NCI-H1436 (cell line): ENCODE measurements at regions not wholly inside any gene's neighbourhood (a gene's known extent, or its start where the extent isn't known, plus 50 kb on each side); places are given as distances from the start of the nearest gene placed in this dataset.

ENCODE experiments used
- DNase-seq: peaks from one replicate; lab custom pipeline; 2025; lab: John Stamatoyannopoulos, UW

DNA sequence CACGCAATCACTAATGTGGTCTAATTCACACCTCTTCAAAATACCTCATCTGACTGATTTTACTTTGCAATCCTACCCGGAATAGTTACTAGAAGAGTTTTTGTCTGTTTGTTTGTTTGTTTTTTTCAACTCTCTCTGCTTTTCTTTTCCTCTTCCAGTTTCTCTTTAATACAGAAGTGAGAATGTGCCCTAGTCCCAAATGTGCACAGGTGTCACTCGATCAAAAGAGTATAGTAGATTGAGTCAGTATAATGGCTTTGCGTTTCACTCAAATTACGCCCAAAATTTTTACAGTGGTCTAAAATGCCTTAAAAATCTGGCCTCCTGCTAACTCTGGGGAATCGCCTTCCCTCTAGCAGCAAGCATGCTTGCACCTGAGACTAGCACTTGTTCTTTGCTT lies 1536.8 kb downstream of the KCNT2 start:
- DNase-seq = no peak

DNA sequence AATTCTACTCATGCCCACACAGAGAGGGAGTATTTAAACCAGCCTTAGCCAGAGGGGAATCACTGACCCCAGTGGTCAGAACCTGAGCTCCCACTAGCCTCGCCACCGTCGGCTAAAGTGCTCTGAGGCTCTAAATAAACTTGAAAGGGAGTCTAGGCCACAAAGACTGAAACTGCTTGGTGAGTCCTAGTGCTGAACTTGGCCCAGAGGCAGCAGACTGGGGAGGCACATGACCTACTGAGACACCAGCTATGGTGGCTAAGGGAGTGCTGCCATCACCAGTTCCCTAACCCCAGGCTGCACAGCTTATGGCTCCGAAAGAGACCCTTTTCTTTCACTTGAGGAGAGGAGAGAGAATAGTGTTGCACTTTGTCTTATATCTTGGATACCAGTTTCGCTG lies 1542.8 kb downstream of the KCNT2 start:
- DNase-seq = no peak

- DNase-seq = no peak
Observed at GRCh38 chr1:195064358-195064757, 1543.9 kb downstream of the KCNT2 start.

GRCh38 chr1:195054217-195054687 lies 1554.0 kb downstream of the KCNT2 start:
- no peak for DNase-seq

- DNase-seq = no peak
Observed at GRCh38 chr1:195053478-195053877, 1554.8 kb downstream of the KCNT2 start.

DNA sequence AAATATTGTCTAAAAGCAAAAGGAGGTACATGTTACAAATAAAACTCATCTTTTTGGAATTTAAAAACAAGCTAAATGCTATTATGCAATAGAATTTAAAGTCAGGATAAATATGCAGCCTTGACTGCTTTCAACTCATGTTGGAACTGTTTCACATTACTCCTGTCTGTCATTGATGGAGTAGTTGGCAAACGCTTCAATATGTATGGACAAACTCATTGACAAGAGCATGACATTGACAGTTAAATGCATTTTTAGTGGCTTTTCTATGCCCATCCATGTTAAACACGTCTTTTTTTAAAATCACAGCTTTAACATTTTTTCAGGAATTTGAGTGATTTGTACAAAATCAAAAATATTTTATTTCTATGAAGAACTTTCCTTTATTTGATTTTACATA lies 1560.5 kb downstream of the KCNT2 start:
- no peak for DNase-seq

GRCh38 chr1:195045072-195045471 lies 1563.2 kb downstream of the KCNT2 start:
- no peak for DNase-seq

DNA sequence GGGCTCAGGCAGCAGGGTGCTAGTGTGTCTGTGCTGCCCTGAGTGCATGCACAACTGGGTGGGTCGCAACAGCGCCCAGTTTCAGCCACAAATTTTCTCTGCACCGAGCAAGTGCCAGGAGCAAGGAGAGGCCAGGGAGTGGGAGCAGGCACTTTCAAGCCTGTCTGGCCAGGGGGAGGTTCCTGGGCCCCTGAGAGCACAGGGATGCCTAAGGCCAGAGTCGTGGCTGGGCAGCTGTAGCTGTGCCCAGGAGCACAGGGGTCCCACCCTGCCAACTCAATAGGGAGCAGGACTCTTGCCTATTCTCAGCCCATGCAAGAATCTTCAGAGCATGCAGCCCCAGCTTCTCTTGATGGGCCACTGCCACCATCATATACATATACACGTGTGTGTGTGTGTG lies 1577.4 kb downstream of the KCNT2 start:
- DNase-seq = no peak

GRCh38 chr1:195026792-195027191 lies 1581.4 kb downstream of the KCNT2 start:
- no peak for DNase-seq

DNA sequence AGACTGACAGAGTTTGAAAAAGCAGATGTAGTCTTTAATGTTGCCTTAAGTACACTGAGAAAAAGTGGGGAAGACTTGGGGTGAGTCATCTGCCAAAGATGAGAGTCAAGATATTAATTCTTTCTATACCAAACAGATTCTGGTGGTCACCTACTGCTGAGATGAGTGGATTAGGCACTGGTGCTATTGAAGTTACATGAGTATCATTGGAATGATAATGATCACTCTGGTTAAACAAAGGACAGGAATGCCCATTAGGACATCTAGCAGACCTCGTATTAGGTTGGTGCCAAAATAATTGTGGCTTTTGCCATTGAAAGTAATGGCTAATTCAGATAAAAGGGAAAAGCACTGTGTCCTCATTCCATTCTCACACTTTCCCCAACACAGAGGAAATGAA lies 1588.9 kb downstream of the KCNT2 start:
- DNase-seq = no peak

DNA sequence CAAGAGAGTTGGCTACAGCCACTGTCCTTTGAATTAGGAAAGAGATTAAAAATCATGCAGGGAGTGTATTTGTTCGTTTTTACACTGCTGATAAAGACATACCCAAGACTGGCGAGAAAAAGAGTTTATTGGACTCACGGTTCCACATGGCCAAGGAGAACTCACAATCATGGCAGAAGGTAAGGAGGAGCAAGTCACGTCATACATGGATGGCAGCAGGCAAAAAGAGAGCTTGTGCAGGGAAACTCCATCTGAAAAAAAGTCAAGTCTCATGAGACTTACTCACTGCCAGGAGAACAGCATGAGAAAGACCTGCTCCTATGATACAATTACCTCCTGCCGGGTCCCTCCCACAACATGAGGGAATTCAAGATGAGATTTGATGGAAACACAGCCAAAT lies 1595.2 kb downstream of the KCNT2 start:
- DNase-seq = no peak

DNA sequence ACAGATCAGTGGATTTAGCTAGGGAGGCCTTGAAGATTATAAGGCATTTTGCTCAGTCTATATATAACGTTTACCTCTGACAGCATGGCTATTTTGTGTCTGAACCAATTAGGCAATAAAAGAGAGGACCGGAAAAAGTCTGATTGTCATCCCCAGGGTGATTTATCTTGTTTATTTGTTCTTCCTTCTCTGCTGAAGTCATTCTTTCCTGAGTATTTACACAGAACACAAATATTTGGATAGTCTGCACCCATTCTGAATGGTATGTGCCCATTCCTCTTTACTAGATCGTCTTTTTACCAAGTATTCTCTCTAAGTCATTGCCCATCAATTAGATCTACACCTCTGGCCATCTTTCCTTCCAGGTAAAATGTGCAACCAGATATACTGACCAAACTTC lies 1602.9 kb downstream of the KCNT2 start:
- DNase-seq = no peak

GRCh38 chr1:194990483-194990882 lies 1617.8 kb downstream of the KCNT2 start:
- DNase-seq = no peak

DNA sequence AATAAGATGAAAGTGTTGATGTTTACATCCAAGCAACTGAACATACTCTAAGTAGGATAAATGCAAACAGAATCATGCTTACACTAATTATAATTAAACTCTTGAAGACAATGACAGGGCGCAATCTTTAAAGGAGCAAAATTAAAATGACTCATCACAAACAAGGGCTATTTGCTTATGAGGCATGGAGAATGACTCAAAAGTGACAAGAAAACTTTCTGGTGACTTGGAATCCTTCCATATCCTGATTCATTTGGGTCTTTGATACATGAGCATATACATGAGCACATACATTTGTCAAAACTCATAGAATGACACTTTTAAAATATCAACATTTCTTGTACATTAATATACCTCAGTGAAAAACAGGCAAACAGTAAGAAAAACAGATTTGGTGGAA lies 1632.3 kb downstream of the KCNT2 start:
- no peak for DNase-seq

GRCh38 chr1:194968916-194969315 lies 1639.3 kb downstream of the KCNT2 start:
- DNase-seq = no peak

- DNase-seq = no peak
Observed at GRCh38 chr1:194959795-194960194, 1648.4 kb downstream of the KCNT2 start.

- DNase-seq = peak; percentile 4
Observed at GRCh38 chr1:194952171-194952570, 1656.1 kb downstream of the KCNT2 start.

GRCh38 chr1:194950584-194950983 lies 1657.7 kb downstream of the KCNT2 start:
- DNase-seq = no peak

- no peak for DNase-seq
Observed at GRCh38 chr1:194940336-194941030, 1667.8 kb downstream of the KCNT2 start.

GRCh38 chr1:194935864-194936263 lies 1672.4 kb downstream of the KCNT2 start:
- no peak for DNase-seq

DNA sequence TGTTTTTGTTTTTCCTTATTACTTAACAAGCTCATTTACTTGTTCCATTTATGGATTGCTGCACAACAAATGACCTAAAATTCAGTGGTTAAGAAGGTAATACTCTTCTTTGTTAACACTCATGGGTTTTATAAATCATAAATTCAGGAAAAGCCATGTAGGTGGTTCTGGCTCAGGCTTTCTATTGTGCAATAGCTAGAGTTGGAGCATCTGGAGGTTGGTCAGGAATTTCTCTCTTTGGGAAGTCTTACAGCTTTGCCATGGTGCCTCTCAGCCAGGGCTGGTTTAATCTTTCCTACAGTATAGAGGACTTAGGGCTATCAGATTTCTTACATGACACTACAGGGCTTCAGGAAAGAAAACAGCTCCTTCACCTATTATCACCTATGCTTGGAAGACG lies 1677.1 kb downstream of the KCNT2 start:
- no peak for DNase-seq

GRCh38 chr1:194930132-194930531 lies 1678.1 kb downstream of the KCNT2 start:
- no peak for DNase-seq

- no peak for DNase-seq
Observed at GRCh38 chr1:194929357-194929756, 1678.9 kb downstream of the KCNT2 start.

DNA sequence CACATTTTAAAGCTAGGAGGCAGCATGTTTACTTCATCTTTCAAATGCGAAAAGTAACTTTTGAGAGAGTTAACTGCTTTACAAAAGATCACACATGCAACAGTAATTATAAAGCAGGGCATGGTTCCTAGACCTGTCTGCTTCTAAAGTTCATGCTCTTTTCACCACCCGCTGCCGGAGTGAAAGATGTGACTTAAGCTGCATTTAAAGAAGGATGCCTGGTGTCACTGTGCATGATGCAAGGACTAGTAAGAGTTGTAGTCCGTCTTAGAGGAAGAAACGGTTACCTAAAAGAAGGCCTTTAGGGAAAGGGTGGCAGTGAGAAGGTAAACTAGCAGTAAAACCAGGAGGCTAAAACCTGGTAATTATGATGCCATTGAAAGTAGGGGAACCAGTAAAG lies 1689.1 kb downstream of the KCNT2 start:
- no peak for DNase-seq
